Jurkat, Clone E6-1 (cell line): ENCODE measurements at regions not wholly inside any gene's neighbourhood (a gene's known extent, or its start where the extent isn't known, plus 50 kb on each side); places are given as distances from the start of the nearest gene placed in this dataset.

ENCODE experiments used
- DNase-seq: peaks from one replicate; pipeline ENCODE4 v3.0.0-alpha.2; 2011; ENCODE audit warnings: low read depth, low spot score
- H3K4me3 ChIP-seq: 2 replicates; pipeline ENCODE4 v1.5.1; 2011; ENCODE audit warnings: mild to moderate bottlenecking, low read length, control low read depth, moderate library complexity

GRCh38 chr14:66396164-66396563 lies 90.0 kb upstream of the CCDC196 start:
- H3K4me3 ChIP-seq: no peak overlapping the region
- no peak for DNase-seq

- H3K4me3 ChIP-seq: no peak overlapping the region
- DNase-seq: no peak
These were observed 87.7 kb upstream of the CCDC196 start for GRCh38 chr14:66398437-66398836.

- no peak overlapping the region for H3K4me3 ChIP-seq
- no peak for DNase-seq
These were observed 84.6 kb upstream of the CCDC196 start for GRCh38 chr14:66401449-66402095.

- peak overlapping the region; percentile 11; the same call in 1 of the 2 replicates for H3K4me3 ChIP-seq
- peak; percentile 84 for DNase-seq
These were observed 83.0 kb upstream of the CCDC196 start for GRCh38 chr14:66403183-66403582.

GRCh38 chr14:66404051-66404545 lies 82.1 kb upstream of the CCDC196 start:
- H3K4me3 ChIP-seq: no peak overlapping the region

GRCh38 chr14:66405158-66405557 lies 81.0 kb upstream of the CCDC196 start:
- DNase-seq: no peak
- H3K4me3 ChIP-seq: no peak overlapping the region

More at GRCh38 chr14:66404051-66404545, 82.1 kb upstream of the CCDC196 start:
- DNase-seq: no peak

- DNase-seq: no peak
- no peak overlapping the region for H3K4me3 ChIP-seq
These were observed 72.3 kb upstream of the CCDC196 start for GRCh38 chr14:66413901-66414300.

GRCh38 chr14:66414511-66414910 lies 71.7 kb upstream of the CCDC196 start:
- H3K4me3 ChIP-seq: no peak overlapping the region
- DNase-seq: no peak

- DNase-seq: no peak
- no peak overlapping the region for H3K4me3 ChIP-seq
These were observed 65.7 kb upstream of the CCDC196 start for GRCh38 chr14:66420251-66421006.

GRCh38 chr14:66421990-66422946 lies 63.9 kb upstream of the CCDC196 start:
- H3K4me3 ChIP-seq: no peak overlapping the region
- DNase-seq: no peak

GRCh38 chr14:66425402-66425801 lies 60.8 kb upstream of the CCDC196 start:
- DNase-seq: no peak
- H3K4me3 ChIP-seq: no peak overlapping the region

- H3K4me3 ChIP-seq: no peak overlapping the region
- no peak for DNase-seq
These were observed 59.7 kb upstream of the CCDC196 start for GRCh38 chr14:66426451-66426850.

- no peak overlapping the region for H3K4me3 ChIP-seq
- no peak for DNase-seq
These were observed 53.8 kb upstream of the CCDC196 start for GRCh38 chr14:66432334-66432733.

- no peak overlapping the region for H3K4me3 ChIP-seq
- no peak for DNase-seq
These were observed 51.7 kb upstream of the CCDC196 start for GRCh38 chr14:66434464-66434863.

GRCh38 chr14:66435683-66436082 lies 50.5 kb upstream of the CCDC196 start:
- H3K4me3 ChIP-seq: no peak overlapping the region
- no peak for DNase-seq
